PFSK-1 (cell line): ENCODE measurements at regions not wholly inside any gene's neighbourhood (a gene's known extent, or its start where the extent isn't known, plus 50 kb on each side); places are given as distances from the start of the nearest gene placed in this dataset.

Source experiments
- FOXP2 ChIP-seq: optimal IDR thresholded peaks from 2 replicates; pipeline ENCODE3; 2011; ENCODE audit warnings: borderline replicate concordance, control low read depth, inconsistent platforms; ENCODE audit not compliant: insufficient read depth; ENCODE audit errors: extremely low read length, extremely low read depth
- POLR2AphosphoS5 ChIP-seq: IDR thresholded peaks from 2 replicates; pipeline ENCODE4 v1.6.1; 2012; ENCODE audit warnings: low read depth, mild to moderate bottlenecking, control low read depth, low read length, moderate library complexity
- TF ChIP-seq, protein P1 (sequence below), 2 experiments: IDR thresholded peaks; 2 replicates each; pipeline versions ENCODE4 v1.6.1 to v1.8.0; 2011 to 2012; ENCODE audit warnings: low read depth in 2 of 2, low read length in 2 of 2, control low read depth in 1 of 2, inconsistent platforms in 1 of 2, mild to moderate bottlenecking in 1 of 2, moderate library complexity in 1 of 2; ENCODE audit not compliant: insufficient read depth in 1 of 2

DNA sequence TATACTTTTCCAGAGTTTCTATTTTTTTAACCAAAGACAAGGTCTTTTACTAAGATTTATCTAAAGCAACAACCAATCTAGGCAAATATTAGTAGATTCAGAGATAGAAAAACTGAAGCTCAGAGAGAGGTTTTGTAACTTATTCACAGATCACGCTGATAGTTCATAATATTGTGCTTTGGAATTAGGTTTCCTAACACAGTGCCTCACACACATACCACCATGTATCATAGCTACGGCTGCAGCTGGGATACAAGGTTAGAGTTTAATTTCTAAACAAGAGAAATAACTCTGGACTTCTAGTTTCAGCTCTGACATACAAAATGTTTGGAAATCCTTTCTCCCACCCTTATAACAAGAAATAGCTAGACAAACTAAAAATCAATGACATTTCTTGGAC is 565.7 kb downstream of the PYDC2 start:
- TF ChIP-seq, protein P1, sequence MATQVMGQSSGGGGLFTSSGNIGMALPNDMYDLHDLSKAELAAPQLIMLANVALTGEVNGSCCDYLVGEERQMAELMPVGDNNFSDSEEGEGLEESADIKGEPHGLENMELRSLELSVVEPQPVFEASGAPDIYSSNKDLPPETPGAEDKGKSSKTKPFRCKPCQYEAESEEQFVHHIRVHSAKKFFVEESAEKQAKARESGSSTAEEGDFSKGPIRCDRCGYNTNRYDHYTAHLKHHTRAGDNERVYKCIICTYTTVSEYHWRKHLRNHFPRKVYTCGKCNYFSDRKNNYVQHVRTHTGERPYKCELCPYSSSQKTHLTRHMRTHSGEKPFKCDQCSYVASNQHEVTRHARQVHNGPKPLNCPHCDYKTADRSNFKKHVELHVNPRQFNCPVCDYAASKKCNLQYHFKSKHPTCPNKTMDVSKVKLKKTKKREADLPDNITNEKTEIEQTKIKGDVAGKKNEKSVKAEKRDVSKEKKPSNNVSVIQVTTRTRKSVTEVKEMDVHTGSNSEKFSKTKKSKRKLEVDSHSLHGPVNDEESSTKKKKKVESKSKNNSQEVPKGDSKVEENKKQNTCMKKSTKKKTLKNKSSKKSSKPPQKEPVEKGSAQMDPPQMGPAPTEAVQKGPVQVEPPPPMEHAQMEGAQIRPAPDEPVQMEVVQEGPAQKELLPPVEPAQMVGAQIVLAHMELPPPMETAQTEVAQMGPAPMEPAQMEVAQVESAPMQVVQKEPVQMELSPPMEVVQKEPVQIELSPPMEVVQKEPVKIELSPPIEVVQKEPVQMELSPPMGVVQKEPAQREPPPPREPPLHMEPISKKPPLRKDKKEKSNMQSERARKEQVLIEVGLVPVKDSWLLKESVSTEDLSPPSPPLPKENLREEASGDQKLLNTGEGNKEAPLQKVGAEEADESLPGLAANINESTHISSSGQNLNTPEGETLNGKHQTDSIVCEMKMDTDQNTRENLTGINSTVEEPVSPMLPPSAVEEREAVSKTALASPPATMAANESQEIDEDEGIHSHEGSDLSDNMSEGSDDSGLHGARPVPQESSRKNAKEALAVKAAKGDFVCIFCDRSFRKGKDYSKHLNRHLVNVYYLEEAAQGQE (IDR thresholded peaks at IDR 0.05; ENCODE audit: insufficient read depth in 1 of 2, low read depth in 2 of 2, low read length in 2 of 2) = no peak
- TF ChIP-seq POLR2AphosphoS5 = no peak
- TF ChIP-seq FOXP2 = no peak
